GM12891 (cell line): ENCODE measurements at regions not wholly inside any gene's neighbourhood (a gene's known extent, or its start where the extent isn't known, plus 50 kb on each side); places are given as distances from the start of the nearest gene placed in this dataset.

ENCODE experiments used
- POLR2A ChIP-seq: IDR thresholded peaks from 2 replicates; pipeline ENCODE4 v1.6.1; 2011; ENCODE audit warnings: low read depth, low read length, control low read depth
- TAF1 ChIP-seq: IDR thresholded peaks from 2 replicates; pipeline ENCODE4 v1.6.1; 2011; ENCODE audit warnings: low read depth, low read length, control low read depth

DNA sequence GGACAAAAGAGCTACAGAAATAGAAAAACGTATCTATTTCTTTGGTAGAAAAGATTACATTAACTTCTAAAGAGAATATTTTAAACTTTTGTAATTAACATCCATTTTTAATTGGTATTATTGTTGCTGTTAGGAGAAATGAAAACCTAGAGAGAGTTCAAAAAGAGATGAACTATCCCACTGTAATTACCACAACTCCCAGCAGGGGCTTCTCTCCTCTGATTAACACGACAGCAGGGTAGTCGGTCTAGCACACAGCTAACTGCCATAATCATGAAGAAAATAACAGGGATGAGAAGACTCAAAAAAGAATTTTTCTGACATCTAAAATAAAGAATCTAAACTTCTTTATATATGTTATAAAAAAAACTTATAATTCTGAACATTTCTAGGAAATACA, 86.2 kb upstream of the CDH9 start:
- no peak for TF ChIP-seq TAF1
- TF ChIP-seq POLR2A, result no peak
